Smooth muscle cell (in vitro differentiated cells): ENCODE measurements at regions not wholly inside any gene's neighbourhood (a gene's known extent, or its start where the extent isn't known, plus 50 kb on each side); places are given as distances from the start of the nearest gene placed in this dataset.

Source experiments
- DNase-seq: peaks from one replicate; lab custom pipeline; 2025; ENCODE audit not compliant: unreplicated experiment; lab: John Stamatoyannopoulos, UW
- H2AFZ ChIP-seq: fragments of 200-600 bp; sonication (generic); 2 replicates; pipeline ENCODE4 v1.6.0; 2016; ENCODE audit warnings: antibody characterized with exemption, low read depth, mild to moderate bottlenecking
- H3F3A ChIP-seq: fragments of 200-600 bp; sonication (generic); 2 replicates; pipeline ENCODE4 v1.6.0; 2017; ENCODE audit warnings: antibody characterized with exemption, low read depth
- H3K27ac ChIP-seq: fragments of 200-600 bp; sonication (generic); 2 replicates; pipeline ENCODE4 v1.5.1; 2016; ENCODE audit warnings: low read depth, mild to moderate bottlenecking
- H3K27me3 ChIP-seq: fragments of 200-600 bp; sonication (generic); 2 replicates; pipeline ENCODE4 v1.6.1; 2016; ENCODE audit warnings: low read depth, mild to moderate bottlenecking
- H3K36me3 ChIP-seq: fragments of 200-600 bp; sonication (generic); 2 replicates; pipeline ENCODE4 v1.5.1; 2016; ENCODE audit warnings: low read depth
- H3K4me1 ChIP-seq: fragments of 200-600 bp; sonication (generic); 2 replicates; pipeline ENCODE4 v1.5.1; 2016; ENCODE audit warnings: low read depth
- H3K4me2 ChIP-seq: fragments of 200-600 bp; sonication (generic); 2 replicates; pipeline ENCODE4 v1.6.0; 2016; ENCODE audit warnings: mild to moderate bottlenecking
- H3K4me3 ChIP-seq: fragments of 200-600 bp; sonication (generic); 2 replicates; pipeline ENCODE4 v1.5.1; 2016; ENCODE audit warnings: mild to moderate bottlenecking
- H3K79me2 ChIP-seq: fragments of 200-600 bp; sonication (generic); 2 replicates; pipeline ENCODE4 v1.6.0; 2016; ENCODE audit warnings: low read depth, mild to moderate bottlenecking
- H3K9ac ChIP-seq: fragments of 200-600 bp; sonication (generic); 2 replicates; pipeline ENCODE4 v1.6.0; 2016; ENCODE audit warnings: low read depth
- H3K9me3 ChIP-seq: fragments of 200-600 bp; sonication (generic); replicated peaks from 2 replicates; pipeline ENCODE4 v1.5.1; 2016; ENCODE audit warnings: low read depth
- H4K20me1 ChIP-seq: fragments of 200-600 bp; sonication (generic); 2 replicates; pipeline ENCODE4 v1.6.0; 2016; ENCODE audit warnings: low read depth
- WGBS: methylation state at CpG from one replicate; pipeline ENCODE4 v1.1.7; 2016; ENCODE audit warnings: low lambda C conversion rate; 5-methylcytosine and 5-hydroxymethylcytosine counted together
- TF ChIP-seq, protein P1 (sequence below): fragments of 200-600 bp; sonication (generic); IDR thresholded peaks from 2 replicates; pipeline ENCODE4 v1.5.1; 2017; ENCODE audit warnings: borderline replicate concordance, mild to moderate bottlenecking, antibody characterized with exemption; ENCODE audit not compliant: insufficient read depth, poor library complexity, severe bottlenecking

GRCh38 chr7:125154930-125155329 lies 225.3 kb upstream of the POT1 start:
- Histone ChIP-seq H3K4me2 (no peak overlapping the region), H4K20me1 (no peaks in the 10 kb centered on the region), H3K27me3 (no peaks in the 10 kb centered on the region), H3K79me2 (no peaks in the 10 kb centered on the region), H3F3A (no peaks in the 10 kb centered on the region), H3K4me3 (no peak overlapping the region), H3K9ac (no peak overlapping the region), H3K27ac (no peak overlapping the region), H3K36me3 (no peaks in the 10 kb centered on the region), H3K9me3 (no peaks in the 10 kb centered on the region), H3K4me1 (no peaks in the 10 kb centered on the region), H2AFZ (no peak overlapping the region)
- TF ChIP-seq, protein P1, sequence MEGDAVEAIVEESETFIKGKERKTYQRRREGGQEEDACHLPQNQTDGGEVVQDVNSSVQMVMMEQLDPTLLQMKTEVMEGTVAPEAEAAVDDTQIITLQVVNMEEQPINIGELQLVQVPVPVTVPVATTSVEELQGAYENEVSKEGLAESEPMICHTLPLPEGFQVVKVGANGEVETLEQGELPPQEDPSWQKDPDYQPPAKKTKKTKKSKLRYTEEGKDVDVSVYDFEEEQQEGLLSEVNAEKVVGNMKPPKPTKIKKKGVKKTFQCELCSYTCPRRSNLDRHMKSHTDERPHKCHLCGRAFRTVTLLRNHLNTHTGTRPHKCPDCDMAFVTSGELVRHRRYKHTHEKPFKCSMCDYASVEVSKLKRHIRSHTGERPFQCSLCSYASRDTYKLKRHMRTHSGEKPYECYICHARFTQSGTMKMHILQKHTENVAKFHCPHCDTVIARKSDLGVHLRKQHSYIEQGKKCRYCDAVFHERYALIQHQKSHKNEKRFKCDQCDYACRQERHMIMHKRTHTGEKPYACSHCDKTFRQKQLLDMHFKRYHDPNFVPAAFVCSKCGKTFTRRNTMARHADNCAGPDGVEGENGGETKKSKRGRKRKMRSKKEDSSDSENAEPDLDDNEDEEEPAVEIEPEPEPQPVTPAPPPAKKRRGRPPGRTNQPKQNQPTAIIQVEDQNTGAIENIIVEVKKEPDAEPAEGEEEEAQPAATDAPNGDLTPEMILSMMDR = no peak
- 92% methylated on average over 1 of the region's 1 CpG for WGBS
- DNase-seq = no peak

- Histone ChIP-seq H3K4me1 (no peaks in the 10 kb centered on the region), H3K79me2 (no peaks in the 10 kb centered on the region), H4K20me1 (no peaks in the 10 kb centered on the region), H3K27me3 (no peaks in the 10 kb centered on the region), H3K9me3 (no peaks in the 10 kb centered on the region), H3K36me3 (no peaks in the 10 kb centered on the region), H3F3A (no peaks in the 10 kb centered on the region), H3K27ac (no peak overlapping the region), H2AFZ (no peak overlapping the region), H3K9ac (no peak overlapping the region), H3K4me2 (no peak overlapping the region), H3K4me3 (no peak overlapping the region)
- DNase-seq = no peak
- WGBS = 97% methylated on average over 1 of the region's 1 CpG
- TF ChIP-seq, protein P1 = no peak
These were observed 219.5 kb upstream of the POT1 start for GRCh38 chr7:125149151-125149550.

- H3K4me2 ChIP-seq = no peak overlapping the region
- no peak overlapping the region for H2AFZ ChIP-seq
- H3K4me1 ChIP-seq = no peaks in the 10 kb centered on the region
- no peaks in the 10 kb centered on the region for H3F3A ChIP-seq
- no peaks in the 10 kb centered on the region for H3K27me3 ChIP-seq
- TF ChIP-seq, protein P1 = no peak
- H3K79me2 ChIP-seq = no peaks in the 10 kb centered on the region
- H3K9me3 ChIP-seq = no peaks in the 10 kb centered on the region
- no peak overlapping the region for H3K27ac ChIP-seq
- no peak for DNase-seq
- no peaks in the 10 kb centered on the region for H4K20me1 ChIP-seq
- no peak overlapping the region for H3K4me3 ChIP-seq
- H3K9ac ChIP-seq = no peak overlapping the region
- H3K36me3 ChIP-seq = no peaks in the 10 kb centered on the region
- 62% methylated on average over 2 of the region's 2 CpGs for WGBS
These were observed 217.4 kb upstream of the POT1 start for GRCh38 chr7:125147047-125147446.

DNA sequence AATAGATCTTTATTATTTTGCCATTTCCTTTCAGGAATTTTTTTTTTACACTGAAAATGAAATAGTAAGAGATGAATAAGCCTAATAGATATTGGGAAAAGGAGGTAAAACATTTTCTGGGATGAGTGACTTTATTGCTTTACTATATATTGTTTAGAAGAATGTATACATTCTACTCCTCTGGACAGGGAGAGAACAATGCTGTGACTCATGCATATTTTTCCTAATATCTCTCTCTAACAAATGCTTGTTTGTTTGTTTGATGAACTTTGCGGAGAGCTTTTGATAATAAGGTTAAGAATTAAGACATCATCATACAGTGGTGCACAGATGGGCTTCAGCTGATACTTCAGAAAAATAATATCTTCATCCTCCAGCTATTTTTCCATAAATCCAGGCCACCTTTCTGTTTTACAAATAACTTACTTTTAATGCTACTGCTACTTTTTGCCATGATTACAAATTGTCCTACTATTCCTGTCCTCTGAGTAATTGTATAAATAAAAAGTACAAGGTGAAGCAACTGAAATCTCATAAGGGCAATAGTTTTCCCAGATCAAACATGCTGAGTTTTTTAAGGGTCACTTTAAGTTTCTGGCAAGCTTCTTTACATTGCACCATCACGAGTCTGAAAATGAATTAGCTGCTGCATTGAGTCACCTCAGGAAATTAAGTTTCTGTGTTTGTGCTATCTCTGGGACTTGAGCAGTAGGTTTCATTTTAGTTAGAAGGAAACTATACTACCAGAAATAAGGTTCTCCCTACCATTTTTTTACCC lies 207.3 kb upstream of the POT1 start:
- peaks cover 8% of the 10 kb centered on the region for H3K4me1 ChIP-seq
- H3K4me2 ChIP-seq = no peak overlapping the region
- no peak for DNase-seq

More for the DNA sequence above, 207.3 kb upstream of the POT1 start:
- H3K36me3 ChIP-seq = no peaks in the 10 kb centered on the region
- H3K4me3 ChIP-seq = no peak overlapping the region
- TF ChIP-seq, protein P1 = no peak
- no peak overlapping the region for H3K9ac ChIP-seq
- no peaks in the 10 kb centered on the region for H4K20me1 ChIP-seq
- no peaks in the 10 kb centered on the region for H3K27me3 ChIP-seq
- no peaks in the 10 kb centered on the region for H3K9me3 ChIP-seq
- no peak overlapping the region for H2AFZ ChIP-seq
- 46% methylated on average over 2 of the region's 2 CpGs for WGBS
- peak overlapping the region; percentile 23 for H3K27ac ChIP-seq
- no peaks in the 10 kb centered on the region for H3K79me2 ChIP-seq
- no peaks in the 10 kb centered on the region for H3F3A ChIP-seq
